Sigmoid colon (tissue), 6 donors: ENCODE measurements at regions not wholly inside any gene's neighbourhood (a gene's known extent, or its start where the extent isn't known, plus 50 kb on each side); places are given as distances from the start of the nearest gene placed in this dataset.

Experiments used
- DNase-seq: peaks from one replicate; pipeline ENCODE4 v3.0.0-alpha.2; 2019
- H3K27ac ChIP-seq, 4 donors: fragments of 200-600 bp; sonication (generic); one replicate each; pipeline ENCODE4 v1.5.1; 2016 to 2019; ENCODE audit warnings: mild to moderate bottlenecking in 1 of 4
- H3K27me3 ChIP-seq, 3 donors: fragments of 200-600 bp; sonication (generic); one replicate each; pipeline ENCODE4 v1.5.1; 2019; ENCODE audit warnings: mild to moderate bottlenecking in 1 of 3
- H3K36me3 ChIP-seq, 4 donors: fragments of 200-600 bp; sonication (generic); one replicate each; pipeline ENCODE4 v1.5.1; 2016 to 2019
- H3K4me1 ChIP-seq, 4 donors: fragments of 200-600 bp; sonication (generic); one replicate each; pipeline ENCODE4 v1.5.1; 2017 to 2019
- H3K4me3 ChIP-seq, 4 donors: fragments of 200-600 bp; sonication (generic); one replicate each; pipeline ENCODE4 v1.5.1; 2017 to 2019; ENCODE audit warnings: mild to moderate bottlenecking in 2 of 4, moderate library complexity in 1 of 4
- H3K9me3 ChIP-seq, 4 donors: fragments of 200-600 bp in 3 of 4; sonication (generic) in 3 of 4; one replicate each; pipeline versions ENCODE4 v1.5.1 to v1.6.1; 2013 to 2019
- EP300 ChIP-seq, 4 donors: sonication (generic); formaldehyde crosslinking; IDR thresholded peaks; one replicate each; pipeline ENCODE4 v1.6.1; 2017; ENCODE audit warnings: antibody characterized with exemption in 4 of 4
- POLR2A ChIP-seq, 2 donors: fragments of 450-650 bp; IDR thresholded peaks; one replicate each; pipeline ENCODE4 v1.6.1; 2016; ENCODE audit warnings: antibody characterized with exemption in 2 of 2, mild to moderate bottlenecking in 2 of 2, moderate library complexity in 2 of 2
- POLR2AphosphoS5 ChIP-seq, 4 donors: sonication (generic); formaldehyde crosslinking; IDR thresholded peaks; one replicate each; pipeline ENCODE4 v1.6.1; 2017; ENCODE audit warnings: antibody characterized with exemption in 4 of 4
- WGBS, 2 donors: extraction: QIAGEN DNeasy Blood & Tissue Kit; methylation state at CpG; one replicate each; pipeline ENCODE4 v1.1.7; 2013; 5-methylcytosine and 5-hydroxymethylcytosine counted together
- intact Hi-C: fragments of 100-400 bp; cut with DNase I; formaldehyde crosslinking; loops from one replicate; pipeline ENCODE4 v1.15.1; 2023
- TF ChIP-seq, protein P1 (sequence below), 4 experiments: fragments of 450-650 bp in 3 of 4; fragments of 200-600 bp in 1 of 4; IDR thresholded peaks; one replicate each; pipeline ENCODE4 v1.5.1; 2016 to 2019; ENCODE audit warnings: antibody characterized with exemption in 4 of 4, mild to moderate bottlenecking in 3 of 4, moderate library complexity in 2 of 4
- donor health status: healthy with polysubstance abuse.
- donor health status: healthy.

DNA sequence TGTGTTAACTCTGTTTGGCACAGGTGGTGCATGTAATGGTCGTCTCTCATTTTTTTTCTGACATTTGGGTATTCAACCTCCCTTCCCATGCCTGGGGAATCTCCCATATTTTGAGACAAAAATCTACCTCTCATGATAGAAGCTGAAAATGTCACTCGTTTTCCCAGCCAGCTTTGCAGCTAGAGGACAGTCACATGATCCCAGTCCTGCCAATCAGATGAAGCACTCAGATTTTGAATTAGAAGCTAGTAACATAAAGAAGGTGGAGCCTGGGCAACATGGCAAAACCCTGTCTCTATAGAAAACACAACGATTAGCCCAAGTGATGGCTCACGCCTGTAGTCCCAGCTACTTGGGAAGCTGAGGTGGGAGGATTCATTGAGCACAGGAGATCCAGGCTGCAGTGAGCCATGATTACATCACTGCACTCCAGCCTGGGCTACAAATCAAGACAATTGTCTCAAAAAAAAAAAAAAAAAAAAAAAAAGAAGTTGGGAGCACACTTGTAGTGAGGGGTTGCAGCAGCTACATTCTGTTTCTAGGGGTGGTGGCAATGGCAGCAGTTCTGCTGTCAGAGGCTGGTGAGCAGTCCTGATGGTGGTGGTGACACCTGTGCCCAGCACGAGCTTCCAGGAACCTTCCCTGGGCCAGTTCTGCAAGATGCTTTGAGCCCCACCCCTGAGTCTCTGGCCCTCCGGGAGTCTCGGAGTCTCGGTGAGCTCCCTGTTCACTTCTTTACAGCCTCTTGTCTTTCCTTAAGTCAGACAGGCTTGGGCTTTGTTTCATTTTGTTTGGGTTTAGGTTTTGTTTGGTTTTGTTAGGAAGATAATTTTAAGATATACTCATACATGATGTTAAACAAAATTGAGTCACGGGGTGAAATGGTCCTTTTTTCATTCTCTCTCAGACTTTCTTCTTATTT lies 94.1 kb upstream of the KCNG1 start:
- Histone ChIP-seq H3K27ac (no peak overlapping the region), H3K4me3 (no peak overlapping the region), H3K9me3 (no peaks in the 10 kb centered on the region), H3K36me3 (no peaks in the 10 kb centered on the region), H3K4me1 (peaks cover 0 to 29% (median 23%) of the 10 kb centered on the region in 4 donors), H3K27me3 (peaks cover 0 to 66% (median 3%) of the 10 kb centered on the region in 3 donors)
- DNase-seq, result no peak
- intact Hi-C loops, result no loop called here
- no peak for TF ChIP-seq POLR2A (IDR thresholded peaks at IDR 0.05)
- TF ChIP-seq, protein P1, sequence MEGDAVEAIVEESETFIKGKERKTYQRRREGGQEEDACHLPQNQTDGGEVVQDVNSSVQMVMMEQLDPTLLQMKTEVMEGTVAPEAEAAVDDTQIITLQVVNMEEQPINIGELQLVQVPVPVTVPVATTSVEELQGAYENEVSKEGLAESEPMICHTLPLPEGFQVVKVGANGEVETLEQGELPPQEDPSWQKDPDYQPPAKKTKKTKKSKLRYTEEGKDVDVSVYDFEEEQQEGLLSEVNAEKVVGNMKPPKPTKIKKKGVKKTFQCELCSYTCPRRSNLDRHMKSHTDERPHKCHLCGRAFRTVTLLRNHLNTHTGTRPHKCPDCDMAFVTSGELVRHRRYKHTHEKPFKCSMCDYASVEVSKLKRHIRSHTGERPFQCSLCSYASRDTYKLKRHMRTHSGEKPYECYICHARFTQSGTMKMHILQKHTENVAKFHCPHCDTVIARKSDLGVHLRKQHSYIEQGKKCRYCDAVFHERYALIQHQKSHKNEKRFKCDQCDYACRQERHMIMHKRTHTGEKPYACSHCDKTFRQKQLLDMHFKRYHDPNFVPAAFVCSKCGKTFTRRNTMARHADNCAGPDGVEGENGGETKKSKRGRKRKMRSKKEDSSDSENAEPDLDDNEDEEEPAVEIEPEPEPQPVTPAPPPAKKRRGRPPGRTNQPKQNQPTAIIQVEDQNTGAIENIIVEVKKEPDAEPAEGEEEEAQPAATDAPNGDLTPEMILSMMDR (IDR thresholded peaks at IDR 0.05), result no peak
- TF ChIP-seq EP300 (IDR thresholded peaks at IDR 0.05), result no peak
- no peak for TF ChIP-seq POLR2AphosphoS5 (IDR thresholded peaks at IDR 0.05)
- WGBS, 2 donors, result 45 to 62% methylated on average over 9 of the region's 9 CpGs

DNA sequence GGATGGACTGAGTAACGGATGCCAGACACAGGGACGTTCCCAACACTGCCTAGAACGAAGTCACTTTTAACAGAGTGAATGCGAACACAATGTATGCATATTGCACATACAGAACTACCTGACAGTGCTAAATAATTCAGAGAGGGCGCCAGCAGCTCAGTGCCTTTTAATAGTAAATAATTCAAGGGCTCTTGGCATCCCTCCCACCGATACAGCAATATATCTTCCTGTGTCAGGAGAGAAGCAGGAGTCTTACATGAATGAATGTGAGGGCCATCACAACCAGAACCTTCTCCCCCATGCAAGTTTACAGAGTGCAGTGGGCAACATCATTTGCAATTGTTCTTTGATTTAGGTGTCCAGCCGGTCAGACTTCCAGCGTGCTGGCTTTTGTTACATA lies 88.4 kb upstream of the KCNG1 start:
- no peaks in the 10 kb centered on the region for H3K36me3 ChIP-seq
- DNase-seq, result no peak
- H3K27ac ChIP-seq, result no peak overlapping the region
- intact Hi-C loops, result no loop called here
- H3K4me3 ChIP-seq, result no peak overlapping the region
- no peaks in the 10 kb centered on the region for H3K4me1 ChIP-seq
- no peak for TF ChIP-seq EP300 (IDR thresholded peaks at IDR 0.05)
- TF ChIP-seq, protein P1 (IDR thresholded peaks at IDR 0.05), result no peak
- TF ChIP-seq POLR2AphosphoS5 (IDR thresholded peaks at IDR 0.05), result no peak
- no peak for TF ChIP-seq POLR2A (IDR thresholded peaks at IDR 0.05)
- H3K27me3 ChIP-seq, result peaks cover 3 to 76% (median 15%) of the 10 kb centered on the region in 3 donors
- no peaks in the 10 kb centered on the region for H3K9me3 ChIP-seq
- 68 to 80% methylated on average over 8 of the region's 8 CpGs for WGBS, 2 donors

DNA sequence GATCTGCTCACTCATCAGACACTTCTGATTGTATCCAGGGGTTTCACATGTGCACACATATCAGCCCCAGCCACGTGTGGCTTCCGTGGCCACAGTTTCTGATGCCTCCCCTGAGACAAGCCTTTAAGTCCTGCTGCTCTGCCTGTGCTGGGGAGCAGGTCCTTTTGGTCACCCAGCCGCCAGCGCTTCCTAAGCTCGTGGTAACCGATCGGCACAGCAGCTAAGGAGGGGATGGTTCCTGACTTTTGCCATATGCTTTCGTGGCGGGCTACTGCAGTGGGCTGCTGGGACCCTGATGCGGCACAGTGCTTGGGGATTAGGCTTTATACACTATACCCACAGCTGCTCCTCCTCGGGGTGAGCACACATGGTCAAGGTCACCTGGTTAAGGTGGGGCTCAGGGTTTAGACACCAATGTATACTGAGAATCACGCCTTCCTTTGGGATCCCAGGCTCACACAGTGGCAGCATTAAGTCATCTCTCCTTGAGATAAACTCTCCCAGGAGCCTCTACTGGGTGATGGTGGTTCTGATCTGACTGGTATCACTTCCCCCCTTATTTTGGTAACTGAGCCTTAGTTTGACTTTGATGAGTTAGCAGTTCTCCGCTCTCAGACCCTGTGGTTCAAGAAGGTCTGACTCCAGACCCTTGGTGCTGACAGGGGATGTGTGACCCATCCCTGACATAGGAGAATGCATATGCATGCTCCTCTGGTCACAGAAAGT lies 85.9 kb upstream of the KCNG1 start:
- no peak overlapping the region for H3K4me3 ChIP-seq
- intact Hi-C loops, result no loop called here
- no peak overlapping the region for H3K27ac ChIP-seq
- no peaks in the 10 kb centered on the region for H3K36me3 ChIP-seq
- no peaks in the 10 kb centered on the region for H3K9me3 ChIP-seq
- WGBS, 2 donors, result 84 to 86% methylated on average over 13 of the region's 13 CpGs
- DNase-seq, result no peak
- TF ChIP-seq EP300 (IDR thresholded peaks at IDR 0.05) (no peak), POLR2AphosphoS5 (IDR thresholded peaks at IDR 0.05) (no peak), POLR2A (IDR thresholded peaks at IDR 0.05) (no peak)
- TF ChIP-seq, protein P1 (IDR thresholded peaks at IDR 0.05), result no peak
- H3K27me3 ChIP-seq, result peaks cover 0 to 52% (median 15%) of the 10 kb centered on the region in 3 donors
- no peaks in the 10 kb centered on the region for H3K4me1 ChIP-seq

DNA sequence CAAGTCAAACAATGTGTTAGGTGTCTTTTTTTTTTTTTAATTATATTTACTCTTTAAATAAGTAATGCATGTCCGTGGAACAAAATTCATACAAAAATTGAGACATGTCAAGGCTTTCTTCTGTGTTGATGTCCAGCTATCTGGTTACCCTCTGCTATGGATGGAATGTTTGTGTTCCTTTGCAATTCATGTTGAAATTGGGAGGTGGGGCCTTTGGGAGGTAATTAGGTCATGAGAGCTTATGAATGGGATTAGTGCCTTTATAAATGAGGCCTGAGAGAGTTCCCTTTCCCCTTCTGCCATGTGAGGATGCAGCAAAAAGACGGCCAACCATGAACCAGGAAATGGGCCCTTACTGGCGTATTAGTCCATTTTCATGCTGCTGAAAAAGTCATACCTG lies 83.1 kb upstream of the KCNG1 start:
- Histone ChIP-seq H3K27ac (no peak overlapping the region), H3K36me3 (no peaks in the 10 kb centered on the region), H3K4me1 (no peaks in the 10 kb centered on the region), H3K27me3 (peaks cover 0 to 24% (median 9%) of the 10 kb centered on the region in 3 donors), H3K9me3 (no peaks in the 10 kb centered on the region), H3K4me3 (no peak overlapping the region)
- intact Hi-C loops, result no loop called here
- 69 to 87% methylated on average over 3 of the region's 3 CpGs for WGBS, 2 donors
- no peak for DNase-seq
- TF ChIP-seq EP300 (IDR thresholded peaks at IDR 0.05), result no peak
- TF ChIP-seq POLR2AphosphoS5 (IDR thresholded peaks at IDR 0.05), result no peak
- TF ChIP-seq POLR2A (IDR thresholded peaks at IDR 0.05), result no peak
- TF ChIP-seq, protein P1 (IDR thresholded peaks at IDR 0.05), result no peak
